ENCODE measurements at regions not wholly inside any gene's neighbourhood (a gene's known extent, or its start where the extent isn't known, plus 50 kb on each side); places are given as distances from the start of the nearest gene placed in this dataset.

DNA sequence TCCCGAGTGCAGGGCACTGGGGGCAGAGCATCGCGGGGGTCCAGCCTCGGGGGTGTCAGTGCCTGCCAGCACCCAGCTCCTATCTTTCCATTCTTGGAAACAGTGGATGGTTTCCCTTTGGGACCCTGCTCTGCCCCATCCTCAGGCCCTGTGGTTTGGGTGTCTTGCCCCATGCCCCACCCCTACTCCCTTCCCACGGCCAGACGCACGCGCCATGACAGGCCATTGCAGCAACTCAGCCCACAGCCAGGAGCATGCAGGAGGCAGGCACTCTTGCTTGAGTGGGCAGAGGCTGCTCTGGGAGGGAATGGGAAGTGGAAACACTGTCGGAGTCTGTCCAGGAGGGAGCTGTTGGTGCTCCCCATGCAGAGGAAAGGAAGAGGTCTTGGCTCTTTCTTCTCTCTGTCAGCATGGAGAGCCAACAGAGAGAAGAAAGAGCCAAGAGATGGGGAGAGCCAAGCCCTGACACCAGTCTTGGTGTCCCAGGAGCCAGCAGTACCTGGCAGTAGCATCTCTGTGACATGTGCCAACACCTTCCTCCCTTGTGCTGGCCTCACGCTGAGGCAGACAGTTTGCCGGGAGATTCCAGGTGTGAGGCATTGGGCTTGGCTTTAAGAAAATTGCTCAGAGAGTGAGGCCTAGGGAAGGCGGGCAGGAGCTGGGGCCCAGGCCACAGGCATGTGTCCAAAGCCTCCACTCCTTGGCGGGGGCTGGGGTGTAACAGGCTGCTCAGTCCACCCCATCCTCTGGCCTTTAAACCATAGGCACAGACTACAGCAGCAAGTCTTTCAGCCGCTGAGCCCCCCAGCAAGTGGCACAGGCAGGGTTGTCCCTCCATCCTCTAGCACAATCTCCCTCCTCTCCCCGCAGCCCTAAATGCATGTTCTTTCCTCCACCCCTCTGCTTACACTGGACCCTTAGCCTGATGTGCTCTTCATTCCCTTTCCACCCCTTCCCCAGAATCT, 86.7 kb upstream of the UQCRFS1 start:
- TF ChIP-seq, protein P1, sequence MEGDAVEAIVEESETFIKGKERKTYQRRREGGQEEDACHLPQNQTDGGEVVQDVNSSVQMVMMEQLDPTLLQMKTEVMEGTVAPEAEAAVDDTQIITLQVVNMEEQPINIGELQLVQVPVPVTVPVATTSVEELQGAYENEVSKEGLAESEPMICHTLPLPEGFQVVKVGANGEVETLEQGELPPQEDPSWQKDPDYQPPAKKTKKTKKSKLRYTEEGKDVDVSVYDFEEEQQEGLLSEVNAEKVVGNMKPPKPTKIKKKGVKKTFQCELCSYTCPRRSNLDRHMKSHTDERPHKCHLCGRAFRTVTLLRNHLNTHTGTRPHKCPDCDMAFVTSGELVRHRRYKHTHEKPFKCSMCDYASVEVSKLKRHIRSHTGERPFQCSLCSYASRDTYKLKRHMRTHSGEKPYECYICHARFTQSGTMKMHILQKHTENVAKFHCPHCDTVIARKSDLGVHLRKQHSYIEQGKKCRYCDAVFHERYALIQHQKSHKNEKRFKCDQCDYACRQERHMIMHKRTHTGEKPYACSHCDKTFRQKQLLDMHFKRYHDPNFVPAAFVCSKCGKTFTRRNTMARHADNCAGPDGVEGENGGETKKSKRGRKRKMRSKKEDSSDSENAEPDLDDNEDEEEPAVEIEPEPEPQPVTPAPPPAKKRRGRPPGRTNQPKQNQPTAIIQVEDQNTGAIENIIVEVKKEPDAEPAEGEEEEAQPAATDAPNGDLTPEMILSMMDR (IDR thresholded peaks at IDR 0.05), result no peak
- TF ChIP-seq TCF12 (IDR thresholded peaks at IDR 0.05) (no peak), YY1 (IDR thresholded peaks at IDR 0.05; ENCODE audit: low read depth) (no peak), POLR2AphosphoS5 (IDR thresholded peaks at IDR 0.05; ENCODE audit: low read depth, low read length) (no peak), FOXM1 (IDR thresholded peaks at IDR 0.05; ENCODE audit: low read depth) (no peak)

Data from SK-N-SH (cell line).